ENCODE measurements at regions not wholly inside any gene's neighbourhood (a gene's known extent, or its start where the extent isn't known, plus 50 kb on each side); places are given as distances from the start of the nearest gene placed in this dataset.

- ATAC-seq (no peak), DNase-seq (no peak)
- Mint-ChIP-seq H3K36me3 (ENCODE audit: low read depth) (peaks cover 2% of the 10 kb centered on the region), H3K4me3 (no peak overlapping the region), H3K27ac (no peak overlapping the region), H3K27me3 (peaks cover 6% of the 10 kb centered on the region), H3K4me1 (no peaks in the 10 kb centered on the region)
- H3K9me3 ChIP-seq (ENCODE audit: control insufficient read depth, low read length, poor library complexity, severe bottlenecking), result no peaks in the 10 kb centered on the region
Observed at GRCh38 chr12:94091624-94092023, 56.8 kb upstream of the PLXNC1 start.

- Mint-ChIP-seq H3K4me1 (no peaks in the 10 kb centered on the region), H3K27me3 (peaks cover 6% of the 10 kb centered on the region), H3K27ac (no peak overlapping the region), H3K36me3 (ENCODE audit: low read depth) (peaks cover 2% of the 10 kb centered on the region), H3K4me3 (no peak overlapping the region)
- DNase-seq (no peak), ATAC-seq (no peak)
- no peaks in the 10 kb centered on the region for H3K9me3 ChIP-seq (ENCODE audit: control insufficient read depth, low read length, poor library complexity, severe bottlenecking)
Observed at GRCh38 chr12:94092516-94093241, 55.7 kb upstream of the PLXNC1 start.

GRCh38 chr12:94094700-94095099, 53.7 kb upstream of the PLXNC1 start:
- H3K4me1 Mint-ChIP-seq, result peaks cover 5% of the 10 kb centered on the region
- no peak for ATAC-seq
- peaks cover 2% of the 10 kb centered on the region for H3K36me3 Mint-ChIP-seq (ENCODE audit: low read depth)
- no peak overlapping the region for H3K4me3 Mint-ChIP-seq
- no peak for DNase-seq
- peaks cover 12% of the 10 kb centered on the region for H3K27me3 Mint-ChIP-seq
- H3K9me3 ChIP-seq (ENCODE audit: control insufficient read depth, low read length, poor library complexity, severe bottlenecking), result no peaks in the 10 kb centered on the region
- no peak overlapping the region for H3K27ac Mint-ChIP-seq

GRCh38 chr12:94095618-94096017, 52.8 kb upstream of the PLXNC1 start:
- Mint-ChIP-seq H3K27me3 (peaks cover 12% of the 10 kb centered on the region), H3K4me1 (peaks cover 8% of the 10 kb centered on the region), H3K4me3 (no peak overlapping the region), H3K36me3 (ENCODE audit: low read depth) (no peaks in the 10 kb centered on the region), H3K27ac (no peak overlapping the region)
- no peaks in the 10 kb centered on the region for H3K9me3 ChIP-seq (ENCODE audit: control insufficient read depth, low read length, poor library complexity, severe bottlenecking)
- DNase-seq, result no peak
- no peak for ATAC-seq

GRCh38 chr12:94098466-94098865, 49.9 kb upstream of the PLXNC1 start:
- Mint-ChIP-seq H3K4me3 (no peak overlapping the region), H3K27me3 (peaks cover 14% of the 10 kb centered on the region), H3K27ac (no peak overlapping the region), H3K36me3 (ENCODE audit: low read depth) (no peaks in the 10 kb centered on the region), H3K4me1 (peaks cover 11% of the 10 kb centered on the region)
- H3K9me3 ChIP-seq (ENCODE audit: control insufficient read depth, low read length, poor library complexity, severe bottlenecking), result no peaks in the 10 kb centered on the region
- ATAC-seq (no peak), DNase-seq (no peak)
